Uterus (tissue), 3 donors: ENCODE measurements at regions not wholly inside any gene's neighbourhood (a gene's known extent, or its start where the extent isn't known, plus 50 kb on each side); places are given as distances from the start of the nearest gene placed in this dataset.

Source experiments
- DNase-seq, 2 donors: peaks; one replicate each; pipeline ENCODE4 v3.0.0-alpha.2; 2019 to 2020
- H3K27ac ChIP-seq, 2 donors: fragments of 200-600 bp; sonication (generic); 1 replicate in 1 of 2; 2 replicates in 1 of 2; pipeline ENCODE4 v1.5.1; 2016 to 2018
- H3K27me3 ChIP-seq, 2 donors: fragments of 200-600 bp; sonication (generic); one replicate each; pipeline ENCODE4 v1.5.1; 2018 to 2019; ENCODE audit warnings: control low read depth in 1 of 2
- H3K36me3 ChIP-seq, 2 donors: fragments of 200-600 bp; sonication (generic); one replicate each; pipeline ENCODE4 v1.5.1; 2019; ENCODE audit warnings: control low read depth in 1 of 2
- H3K4me1 ChIP-seq, 2 donors: fragments of 200-600 bp; sonication (generic); one replicate each; pipeline ENCODE4 v1.5.1; 2018 to 2019; ENCODE audit warnings: control low read depth in 1 of 2
- H3K4me3 ChIP-seq, 2 donors: fragments of 200-600 bp; sonication (generic); 1 replicate in 1 of 2; 2 replicates in 1 of 2; pipeline ENCODE4 v1.5.1; 2018 to 2019; ENCODE audit warnings: mild to moderate bottlenecking in 1 of 2
- H3K9me3 ChIP-seq, 2 donors: fragments of 200-600 bp; sonication (generic); one replicate each; pipeline ENCODE4 v1.5.1; 2019; ENCODE audit warnings: control low read depth in 1 of 2
- POLR2A ChIP-seq, 2 donors: fragments of 450-650 bp; IDR thresholded peaks; one replicate each; pipeline ENCODE4 v1.6.1; 2016; ENCODE audit warnings: antibody characterized with exemption in 2 of 2, mild to moderate bottlenecking in 1 of 2, moderate library complexity in 1 of 2
- intact Hi-C: fragments of 100-400 bp; cut with DNase I; formaldehyde crosslinking; loops from one replicate; pipeline ENCODE4 v1.15.1; 2023; ENCODE audit warnings: low total_unique reads
- TF ChIP-seq, protein P1 (sequence below), 4 experiments: fragments of 200-600 bp in 2 of 4; fragments of 450-650 bp in 2 of 4; sonication (generic) in 2 of 4; IDR thresholded peaks; one replicate each; pipeline ENCODE4 v1.5.1; 2016 to 2019; ENCODE audit warnings: antibody characterized with exemption in 4 of 4, mild to moderate bottlenecking in 2 of 4, moderate library complexity in 1 of 4
- donor health status: DM: yes; HTN: yes; CAD: no.

- DNase-seq = no peak
- Histone ChIP-seq H3K4me1 (peaks cover 0 to 5% of the 10 kb centered on the region in 2 donors), H3K36me3 (no peaks in the 10 kb centered on the region), H3K27me3 (no peaks in the 10 kb centered on the region), H3K9me3 (no peaks in the 10 kb centered on the region), H3K4me3 (no peak overlapping the region), H3K27ac (no peak overlapping the region)
- intact Hi-C loops = no loop called here
- TF ChIP-seq POLR2A (IDR thresholded peaks at IDR 0.05) = no peak
- TF ChIP-seq, protein P1, sequence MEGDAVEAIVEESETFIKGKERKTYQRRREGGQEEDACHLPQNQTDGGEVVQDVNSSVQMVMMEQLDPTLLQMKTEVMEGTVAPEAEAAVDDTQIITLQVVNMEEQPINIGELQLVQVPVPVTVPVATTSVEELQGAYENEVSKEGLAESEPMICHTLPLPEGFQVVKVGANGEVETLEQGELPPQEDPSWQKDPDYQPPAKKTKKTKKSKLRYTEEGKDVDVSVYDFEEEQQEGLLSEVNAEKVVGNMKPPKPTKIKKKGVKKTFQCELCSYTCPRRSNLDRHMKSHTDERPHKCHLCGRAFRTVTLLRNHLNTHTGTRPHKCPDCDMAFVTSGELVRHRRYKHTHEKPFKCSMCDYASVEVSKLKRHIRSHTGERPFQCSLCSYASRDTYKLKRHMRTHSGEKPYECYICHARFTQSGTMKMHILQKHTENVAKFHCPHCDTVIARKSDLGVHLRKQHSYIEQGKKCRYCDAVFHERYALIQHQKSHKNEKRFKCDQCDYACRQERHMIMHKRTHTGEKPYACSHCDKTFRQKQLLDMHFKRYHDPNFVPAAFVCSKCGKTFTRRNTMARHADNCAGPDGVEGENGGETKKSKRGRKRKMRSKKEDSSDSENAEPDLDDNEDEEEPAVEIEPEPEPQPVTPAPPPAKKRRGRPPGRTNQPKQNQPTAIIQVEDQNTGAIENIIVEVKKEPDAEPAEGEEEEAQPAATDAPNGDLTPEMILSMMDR (IDR thresholded peaks at IDR 0.05) = no peak
Observed at GRCh38 chr19:31223740-31224534, 125.3 kb downstream of the TSHZ3 start.

- H3K4me3 ChIP-seq = no peak overlapping the region
- no peak overlapping the region for H3K27ac ChIP-seq
- no peaks in the 10 kb centered on the region for H3K9me3 ChIP-seq
- no peaks in the 10 kb centered on the region for H3K27me3 ChIP-seq
- intact Hi-C loops = no loop called here
- TF ChIP-seq POLR2A (IDR thresholded peaks at IDR 0.05) = no peak
- TF ChIP-seq, protein P1 (IDR thresholded peaks at IDR 0.05) = no peak
- H3K36me3 ChIP-seq = no peaks in the 10 kb centered on the region
- H3K4me1 ChIP-seq = peaks cover 0 to 5% of the 10 kb centered on the region in 2 donors
- DNase-seq = no peak
Observed at GRCh38 chr19:31220540-31220939, 128.7 kb downstream of the TSHZ3 start.

GRCh38 chr19:31214997-31215396 is 134.2 kb downstream of the TSHZ3 start:
- TF ChIP-seq, protein P1 (IDR thresholded peaks at IDR 0.05) = no peak
- TF ChIP-seq POLR2A (IDR thresholded peaks at IDR 0.05) = no peak

DNA sequence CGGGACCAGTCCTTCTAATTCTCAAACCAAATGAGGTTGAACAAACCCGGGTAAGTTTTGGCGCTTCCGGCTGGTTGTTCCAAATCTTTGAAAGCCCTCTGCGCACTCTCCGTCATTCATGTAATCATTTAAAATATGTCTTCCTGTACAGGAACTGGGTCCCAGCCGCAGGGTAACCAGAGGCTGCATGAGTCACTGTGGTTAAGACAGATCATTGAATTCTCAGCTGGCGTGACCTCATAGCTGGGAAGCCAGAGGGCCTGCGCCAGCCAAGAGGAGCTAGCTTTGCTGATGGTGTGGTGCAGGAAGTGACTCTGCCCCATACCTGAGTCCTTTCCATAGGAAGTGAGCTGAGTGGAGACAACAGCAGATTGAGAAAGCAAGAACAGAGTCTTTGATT is 135.2 kb downstream of the TSHZ3 start:
- Histone ChIP-seq H3K27me3 (no peaks in the 10 kb centered on the region), H3K4me1 (no peaks in the 10 kb centered on the region), H3K36me3 (no peaks in the 10 kb centered on the region), H3K4me3 (no peak overlapping the region), H3K9me3 (no peaks in the 10 kb centered on the region), H3K27ac (no peak overlapping the region)
- intact Hi-C loops = no loop called here
- TF ChIP-seq, protein P1 (IDR thresholded peaks at IDR 0.05) = no peak
- no peak for TF ChIP-seq POLR2A (IDR thresholded peaks at IDR 0.05)
- peak; percentile 40 to 49 for DNase-seq

More at GRCh38 chr19:31214997-31215396, 134.2 kb downstream of the TSHZ3 start:
- no peaks in the 10 kb centered on the region for H3K36me3 ChIP-seq
- H3K27me3 ChIP-seq = no peaks in the 10 kb centered on the region
- intact Hi-C loops = no loop called here
- no peaks in the 10 kb centered on the region for H3K9me3 ChIP-seq
- H3K27ac ChIP-seq = no peak overlapping the region
- no peak overlapping the region for H3K4me3 ChIP-seq
- DNase-seq = no peak
- no peaks in the 10 kb centered on the region for H3K4me1 ChIP-seq

GRCh38 chr19:31211088-31211487 is 138.1 kb downstream of the TSHZ3 start:
- TF ChIP-seq POLR2A (IDR thresholded peaks at IDR 0.05) = no peak
- TF ChIP-seq, protein P1 (IDR thresholded peaks at IDR 0.05) = no peak
- intact Hi-C loops = no loop called here
- Histone ChIP-seq H3K4me1 (no peaks in the 10 kb centered on the region), H3K36me3 (no peaks in the 10 kb centered on the region), H3K27me3 (no peaks in the 10 kb centered on the region), H3K4me3 (no peak overlapping the region), H3K9me3 (no peaks in the 10 kb centered on the region), H3K27ac (no peak overlapping the region)
- DNase-seq = no peak
